ENCODE measurements at regions not wholly inside any gene's neighbourhood (a gene's known extent, or its start where the extent isn't known, plus 50 kb on each side); places are given as distances from the start of the nearest gene placed in this dataset.

DNA sequence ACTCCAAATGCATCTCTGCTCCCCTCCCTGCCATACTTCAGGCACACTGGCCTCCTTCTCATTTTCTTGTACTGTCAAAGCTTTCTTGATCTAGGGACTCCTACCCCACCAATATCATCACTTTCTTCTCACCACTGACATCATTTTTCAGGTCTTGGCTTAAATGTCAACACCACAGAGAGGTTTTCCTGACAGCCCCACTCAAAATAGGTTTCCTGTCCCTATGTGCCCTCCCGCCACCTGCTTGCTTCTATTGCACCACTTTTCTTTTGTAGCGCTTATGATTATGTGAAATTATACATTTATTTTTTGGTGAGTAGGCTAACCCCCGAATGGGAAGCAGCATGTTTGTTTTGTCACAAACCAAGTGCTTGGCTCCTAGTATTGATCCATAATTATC, 164.6 kb downstream of the NDFIP2 start:
- H3K27me3 Mint-ChIP-seq (ENCODE audit: insufficient read depth), result peaks cover 13% of the 10 kb centered on the region

DNA sequence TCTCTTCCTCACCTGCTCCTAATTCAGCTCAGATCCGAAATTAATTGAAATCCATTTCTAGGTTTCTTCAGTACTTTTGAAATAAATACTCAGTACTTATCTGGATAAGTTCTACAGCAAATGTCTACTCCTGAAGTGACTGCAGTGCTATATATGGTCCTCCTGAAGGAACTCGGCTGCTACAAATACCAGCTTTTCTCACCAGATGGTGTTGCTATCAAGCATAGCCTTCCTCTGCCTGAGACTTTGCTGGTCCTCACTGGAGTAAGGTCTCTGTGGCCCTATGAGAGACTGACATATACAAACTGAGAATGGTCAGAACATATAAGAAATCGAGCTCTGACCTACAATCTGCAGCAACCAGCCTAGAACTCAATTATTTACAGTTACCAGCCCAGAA, 161.6 kb downstream of the NDFIP2 start:
- H3K27me3 Mint-ChIP-seq (ENCODE audit: insufficient read depth), result peaks cover 28% of the 10 kb centered on the region
- H3K36me3 Mint-ChIP-seq (ENCODE audit: low read depth), result no peaks in the 10 kb centered on the region
- H3K4me3 Mint-ChIP-seq, result no peak overlapping the region
- DNase-seq, result no peak
- H3K4me1 Mint-ChIP-seq (ENCODE audit: low read depth), result no peaks in the 10 kb centered on the region
- no peak overlapping the region for H3K27ac Mint-ChIP-seq
- no peaks in the 10 kb centered on the region for H3K9me3 Mint-ChIP-seq
- TF ChIP-seq, protein P1, sequence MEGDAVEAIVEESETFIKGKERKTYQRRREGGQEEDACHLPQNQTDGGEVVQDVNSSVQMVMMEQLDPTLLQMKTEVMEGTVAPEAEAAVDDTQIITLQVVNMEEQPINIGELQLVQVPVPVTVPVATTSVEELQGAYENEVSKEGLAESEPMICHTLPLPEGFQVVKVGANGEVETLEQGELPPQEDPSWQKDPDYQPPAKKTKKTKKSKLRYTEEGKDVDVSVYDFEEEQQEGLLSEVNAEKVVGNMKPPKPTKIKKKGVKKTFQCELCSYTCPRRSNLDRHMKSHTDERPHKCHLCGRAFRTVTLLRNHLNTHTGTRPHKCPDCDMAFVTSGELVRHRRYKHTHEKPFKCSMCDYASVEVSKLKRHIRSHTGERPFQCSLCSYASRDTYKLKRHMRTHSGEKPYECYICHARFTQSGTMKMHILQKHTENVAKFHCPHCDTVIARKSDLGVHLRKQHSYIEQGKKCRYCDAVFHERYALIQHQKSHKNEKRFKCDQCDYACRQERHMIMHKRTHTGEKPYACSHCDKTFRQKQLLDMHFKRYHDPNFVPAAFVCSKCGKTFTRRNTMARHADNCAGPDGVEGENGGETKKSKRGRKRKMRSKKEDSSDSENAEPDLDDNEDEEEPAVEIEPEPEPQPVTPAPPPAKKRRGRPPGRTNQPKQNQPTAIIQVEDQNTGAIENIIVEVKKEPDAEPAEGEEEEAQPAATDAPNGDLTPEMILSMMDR (IDR thresholded peaks at IDR 0.05), result no peak

More for the DNA sequence above, 164.6 kb downstream of the NDFIP2 start:
- Mint-ChIP-seq H3K4me3 (no peak overlapping the region), H3K9me3 (no peaks in the 10 kb centered on the region), H3K27ac (no peak overlapping the region), H3K4me1 (ENCODE audit: low read depth) (no peaks in the 10 kb centered on the region), H3K36me3 (ENCODE audit: low read depth) (no peaks in the 10 kb centered on the region)
- no peak for DNase-seq
- TF ChIP-seq, protein P1 (IDR thresholded peaks at IDR 0.05), result no peak

DNA sequence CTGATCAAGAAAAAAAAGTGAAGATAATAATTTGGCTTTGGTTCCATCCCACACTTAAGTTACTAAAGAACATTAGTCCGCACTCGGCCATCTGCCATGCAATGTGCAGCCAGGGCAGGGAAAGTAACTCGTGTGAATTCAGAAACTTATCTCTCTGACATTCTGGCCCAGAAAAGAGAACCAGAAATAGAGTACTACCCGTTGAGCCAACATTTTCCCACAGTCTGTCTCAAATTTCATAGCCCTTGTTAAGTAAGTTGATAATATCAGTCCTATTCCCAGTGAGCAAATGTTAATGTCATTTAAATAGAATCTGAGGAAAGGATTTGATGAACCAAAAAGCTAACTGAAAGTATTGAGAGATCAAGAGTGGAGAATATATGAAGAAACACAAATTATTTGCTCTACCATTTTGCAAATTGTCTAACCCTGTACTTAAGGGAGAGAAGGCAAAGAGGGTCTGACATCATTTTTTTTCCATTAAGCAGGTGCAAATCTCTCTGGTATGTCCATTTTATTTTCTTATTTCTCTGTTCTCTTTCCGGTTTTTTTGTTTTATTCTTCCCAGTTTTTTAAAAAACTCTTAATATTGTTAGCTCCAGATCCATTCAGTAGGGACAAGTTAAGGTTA, 156.3 kb downstream of the NDFIP2 start:
- Mint-ChIP-seq H3K27me3 (ENCODE audit: insufficient read depth) (peaks cover 16% of the 10 kb centered on the region), H3K4me1 (ENCODE audit: low read depth) (no peaks in the 10 kb centered on the region), H3K9me3 (no peaks in the 10 kb centered on the region), H3K27ac (no peak overlapping the region), H3K4me3 (no peak overlapping the region), H3K36me3 (ENCODE audit: low read depth) (no peaks in the 10 kb centered on the region)
- TF ChIP-seq, protein P1 (IDR thresholded peaks at IDR 0.05), result no peak
- DNase-seq, result no peak

DNA sequence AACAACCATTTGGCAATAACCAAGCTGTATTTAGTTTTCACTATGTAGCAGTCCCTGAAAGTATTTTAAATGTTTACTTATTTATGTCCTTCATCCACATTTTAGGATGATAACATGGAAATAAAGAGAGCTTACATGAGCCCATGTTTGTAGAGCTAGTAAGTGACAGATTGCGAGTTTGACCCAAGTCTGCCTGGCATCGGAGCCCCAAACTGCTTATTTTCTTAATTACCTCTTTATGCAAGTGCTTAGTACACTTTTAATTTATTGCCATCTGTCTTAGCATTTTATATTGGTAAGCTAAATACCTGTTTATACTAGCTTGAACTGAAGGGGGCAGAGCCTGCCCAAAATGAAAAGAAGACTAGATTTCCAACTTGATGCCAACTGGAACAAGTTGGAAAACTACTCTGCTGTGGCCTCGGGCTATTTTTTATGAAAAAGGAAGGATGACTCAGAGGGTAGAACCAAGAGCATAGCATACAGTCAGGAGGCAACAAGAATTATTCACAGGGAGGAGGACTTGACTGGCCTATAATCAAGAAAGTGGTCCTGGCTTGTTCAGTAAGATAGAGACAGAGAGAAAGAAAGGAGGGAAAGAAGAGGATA, 150.2 kb downstream of the NDFIP2 start:
- TF ChIP-seq, protein P1 (IDR thresholded peaks at IDR 0.05), result peak; percentile 68
- no peaks in the 10 kb centered on the region; the same call in 1 of the 2 replicates for H3K27me3 Mint-ChIP-seq (ENCODE audit: insufficient read depth)
- H3K27ac Mint-ChIP-seq, result 0 out of 2 replicates have a peak overlapping the region, but pooled peaks have one; percentile 36
- H3K4me3 Mint-ChIP-seq, result no peak overlapping the region
- peaks cover 22% of the 10 kb centered on the region for H3K4me1 Mint-ChIP-seq (ENCODE audit: low read depth)
- peak; percentile 96 for DNase-seq
- no peaks in the 10 kb centered on the region for H3K9me3 Mint-ChIP-seq
- H3K36me3 Mint-ChIP-seq (ENCODE audit: low read depth), result no peaks in the 10 kb centered on the region

DNA sequence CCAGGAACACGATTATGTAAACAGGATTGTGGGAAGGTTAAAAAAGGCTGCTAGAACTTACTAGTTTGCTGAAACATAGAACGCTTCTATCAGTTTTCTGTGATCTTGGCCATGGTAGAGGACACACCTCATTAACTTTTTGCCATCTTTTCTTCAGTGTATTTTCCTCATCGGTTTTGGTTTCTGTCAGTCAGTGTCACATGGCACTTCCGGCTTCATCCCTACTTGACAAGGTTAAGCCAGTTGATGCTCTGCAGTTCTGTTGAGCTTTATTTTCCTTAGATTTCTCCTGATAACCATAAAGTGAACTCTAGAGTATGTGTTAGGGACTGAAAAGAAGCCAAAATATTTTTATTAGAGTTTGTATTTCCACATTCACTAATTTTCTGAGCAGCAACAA, 147.5 kb downstream of the NDFIP2 start:
- Mint-ChIP-seq H3K36me3 (ENCODE audit: low read depth) (no peaks in the 10 kb centered on the region), H3K9me3 (no peaks in the 10 kb centered on the region), H3K4me1 (ENCODE audit: low read depth) (peaks cover 22% of the 10 kb centered on the region), H3K4me3 (peak overlapping the region; percentile 1; the same call in 1 of the 2 replicates), H3K27ac (no peak overlapping the region), H3K27me3 (ENCODE audit: insufficient read depth) (peaks cover 1% of the 10 kb centered on the region; the same call in 1 of the 2 replicates)
- TF ChIP-seq, protein P1 (IDR thresholded peaks at IDR 0.05), result no peak
- no peak for DNase-seq

Measured in HFFc6 (cell line).